ENCODE measurements at regions not wholly inside any gene's neighbourhood (a gene's known extent, or its start where the extent isn't known, plus 50 kb on each side); places are given as distances from the start of the nearest gene placed in this dataset.

DNA sequence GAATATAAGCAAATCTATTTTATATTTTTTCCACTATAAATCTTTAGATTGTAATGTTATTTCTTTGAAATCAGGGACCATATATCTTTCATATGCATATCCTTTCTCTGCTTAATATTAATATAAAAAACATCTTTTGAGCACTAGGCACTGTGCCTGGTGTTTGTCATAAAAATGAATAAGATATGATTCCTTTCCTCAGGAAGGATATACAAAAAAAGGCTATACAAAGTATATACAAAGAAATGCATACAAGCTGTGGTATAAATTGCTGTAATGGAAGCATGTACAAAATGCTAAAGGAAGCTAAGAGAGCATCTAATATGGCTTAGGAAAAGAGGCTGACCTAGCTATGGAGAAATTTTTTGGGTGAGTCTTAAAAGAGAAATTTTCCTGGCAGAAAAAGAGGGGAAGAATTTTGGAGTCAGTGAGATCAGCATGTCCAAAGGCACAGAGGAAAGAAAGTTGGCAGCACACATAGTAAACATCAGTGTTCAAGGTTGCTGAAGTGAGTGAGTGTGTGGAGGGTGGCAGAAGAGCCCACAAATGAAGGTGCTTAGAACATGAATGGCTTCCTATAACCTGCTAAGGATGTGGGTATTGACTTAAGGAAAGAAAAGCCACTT, 500.0 kb downstream of the SPRY1 start:
- no peak for DNase-seq

DNA sequence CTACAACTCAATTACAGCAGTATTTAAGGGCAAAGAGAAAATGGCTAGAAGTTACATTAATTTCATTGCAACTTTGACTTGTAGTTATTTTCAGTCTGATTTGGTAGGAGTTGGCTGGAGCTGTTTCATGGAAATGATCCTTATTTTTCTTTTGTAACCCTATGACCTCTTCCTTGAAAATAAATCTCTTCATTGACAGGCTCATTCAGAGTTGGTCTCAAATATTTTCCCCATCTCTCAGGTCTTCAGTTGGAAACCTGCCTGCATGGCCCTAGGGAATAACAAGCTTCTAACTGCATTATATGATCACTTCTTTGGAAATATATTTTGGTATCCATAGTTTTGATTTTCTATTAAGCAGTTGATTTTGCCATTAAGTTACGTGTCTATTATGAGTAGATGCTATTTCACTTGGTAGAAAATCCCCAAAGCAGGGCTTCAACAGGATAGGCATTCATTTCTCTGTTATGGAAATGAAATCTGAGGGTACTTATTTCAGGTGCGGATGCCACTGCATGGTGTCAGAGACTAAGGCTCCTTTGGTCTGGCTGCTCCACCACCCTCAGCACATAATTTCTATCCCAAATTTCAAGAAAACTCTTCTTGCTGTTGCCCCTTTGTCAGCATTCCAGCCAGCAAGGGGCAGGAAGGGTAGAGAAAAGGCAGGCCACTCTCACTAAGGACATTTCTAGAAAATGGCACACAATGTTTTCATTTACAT, 502.5 kb downstream of the SPRY1 start:
- DNase-seq, result no peak

DNA sequence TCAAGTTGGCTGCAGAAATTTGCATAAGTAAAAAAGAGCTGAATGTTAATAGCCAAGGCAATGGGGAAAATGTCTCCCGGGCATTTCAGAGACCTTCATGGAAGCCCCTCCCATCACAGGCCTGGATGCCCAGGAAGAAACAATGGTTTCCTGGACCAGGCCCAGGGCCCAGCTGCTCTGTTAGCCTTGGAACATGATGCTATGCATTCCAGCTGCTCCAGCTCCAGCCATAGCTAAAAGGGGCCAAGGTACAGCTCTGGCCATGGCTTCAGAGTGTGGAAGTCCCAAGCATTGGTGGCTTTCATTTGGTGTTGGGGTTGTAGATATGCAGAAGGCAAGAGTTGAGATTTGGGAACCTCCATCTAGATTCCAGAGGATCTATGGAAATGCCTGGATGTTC, 508.3 kb downstream of the SPRY1 start:
- DNase-seq, result no peak

DNA sequence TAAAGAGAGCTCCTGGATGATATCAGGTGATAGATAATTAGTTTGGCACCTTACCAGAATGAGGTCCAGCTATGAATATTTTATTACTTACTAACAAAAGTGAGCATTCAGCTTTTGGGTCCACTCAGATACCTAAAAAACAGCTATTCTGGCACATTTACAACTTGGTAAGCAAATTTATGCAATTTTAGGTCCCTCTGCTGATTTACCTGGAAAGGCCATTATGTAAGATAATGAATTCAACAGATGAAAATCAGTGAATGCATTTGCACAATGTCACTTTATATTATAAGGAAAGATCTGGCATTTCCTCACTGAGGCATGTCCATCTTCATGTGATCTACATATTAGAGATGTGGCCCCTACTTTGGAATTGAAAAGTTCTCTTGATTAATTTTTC, 517.0 kb downstream of the SPRY1 start:
- no peak for DNase-seq

DNA sequence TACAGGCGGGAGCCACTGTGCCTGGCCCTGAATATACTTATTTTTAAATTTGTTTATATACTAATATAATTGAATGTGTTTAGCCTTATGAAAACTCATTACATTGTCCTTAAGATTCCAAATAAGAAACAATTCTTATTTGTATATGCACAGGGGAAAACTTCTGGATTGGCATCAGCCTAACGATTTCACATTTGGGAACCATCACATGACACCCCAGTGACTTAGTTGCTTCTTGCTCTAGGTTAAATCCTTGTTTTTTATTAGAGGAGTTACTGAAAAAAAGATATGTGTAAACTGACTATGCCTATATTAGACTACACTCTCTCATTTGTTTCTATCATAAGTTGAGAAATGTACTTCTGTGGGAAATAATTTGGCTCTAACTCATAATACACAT, 520.2 kb downstream of the SPRY1 start:
- no peak for DNase-seq

DNA sequence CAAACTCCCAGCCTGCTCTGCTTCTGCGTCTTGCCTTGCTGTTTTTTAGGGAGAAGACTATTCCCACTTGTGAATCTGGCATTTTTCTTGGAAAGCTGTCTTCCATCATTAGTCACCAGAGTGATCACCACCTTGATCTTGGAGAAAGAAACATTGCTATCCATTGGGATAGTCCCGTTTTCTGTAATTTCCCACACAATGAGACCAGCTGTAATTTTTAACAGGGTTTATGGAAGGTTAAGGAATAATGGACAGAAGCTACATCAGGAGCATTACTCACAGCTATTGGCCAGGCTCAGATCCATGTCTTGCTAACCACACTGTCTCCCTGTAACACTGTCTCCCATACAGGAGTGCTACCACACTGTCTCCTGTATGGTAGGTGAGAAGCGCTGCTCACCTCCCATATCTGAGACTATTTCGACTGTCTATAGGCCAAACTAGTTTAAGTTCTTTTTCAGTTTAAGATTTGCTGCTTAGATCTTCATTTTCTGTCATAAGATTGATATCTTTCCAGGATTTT, 523.0 kb downstream of the SPRY1 start:
- DNase-seq, result no peak

DNA sequence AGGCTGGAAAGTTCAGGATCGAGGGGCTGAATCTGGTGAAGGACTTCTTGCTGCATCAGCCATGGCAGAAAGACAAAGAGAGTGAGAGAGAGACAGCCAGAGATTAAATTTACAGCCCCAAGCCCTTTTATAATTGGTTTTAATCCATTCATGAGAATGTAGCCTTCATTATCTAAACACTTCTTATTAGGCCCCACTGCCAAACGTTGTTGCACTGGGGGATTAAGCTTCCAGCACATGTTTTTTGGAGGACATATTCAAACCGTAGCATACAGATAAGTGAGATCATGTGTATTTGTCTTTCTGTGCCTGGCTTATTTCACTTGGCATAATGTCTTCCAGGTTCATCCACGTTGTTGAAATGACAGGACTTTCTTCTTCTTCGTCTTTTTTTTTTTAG, 524.7 kb downstream of the SPRY1 start:
- DNase-seq, result no peak

DNA sequence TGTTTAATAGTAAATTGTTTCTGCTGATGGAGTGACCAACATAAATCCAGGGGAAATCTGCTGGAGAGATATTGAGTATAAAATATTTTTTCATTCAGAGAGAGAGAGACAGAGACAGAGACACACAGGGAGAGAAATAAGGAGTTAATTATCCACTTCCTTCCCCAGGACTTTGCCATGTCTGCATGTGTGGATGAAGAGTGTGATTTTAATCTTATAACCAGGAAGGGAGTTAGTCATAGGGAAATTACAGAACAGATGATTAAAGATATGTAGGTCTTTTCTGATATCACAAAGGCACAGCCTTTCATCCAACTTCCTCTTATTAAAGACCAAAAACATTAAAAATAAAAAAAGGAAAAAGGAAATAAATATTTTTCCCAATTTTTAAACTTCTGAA, 526.3 kb downstream of the SPRY1 start:
- DNase-seq, result no peak

DNA sequence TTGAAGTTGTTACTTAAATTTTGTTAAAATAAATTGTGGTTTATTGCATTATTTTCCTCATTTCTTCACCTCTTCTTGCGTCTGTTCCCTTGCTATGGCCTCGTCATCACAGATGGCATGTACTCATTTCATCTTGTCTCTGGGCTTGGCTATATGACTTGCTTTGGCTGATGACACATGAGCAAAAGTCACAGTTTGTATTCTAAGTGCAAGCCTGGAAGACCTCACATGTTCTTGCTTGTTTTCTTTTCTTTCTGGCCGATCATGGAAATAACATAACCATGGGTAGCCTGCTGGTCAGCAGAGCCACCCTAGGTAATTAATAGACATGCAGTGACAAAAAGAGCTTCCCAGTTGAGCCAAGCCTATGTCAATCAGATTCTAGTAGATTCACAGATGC, 527.9 kb downstream of the SPRY1 start:
- DNase-seq, result no peak

DNA sequence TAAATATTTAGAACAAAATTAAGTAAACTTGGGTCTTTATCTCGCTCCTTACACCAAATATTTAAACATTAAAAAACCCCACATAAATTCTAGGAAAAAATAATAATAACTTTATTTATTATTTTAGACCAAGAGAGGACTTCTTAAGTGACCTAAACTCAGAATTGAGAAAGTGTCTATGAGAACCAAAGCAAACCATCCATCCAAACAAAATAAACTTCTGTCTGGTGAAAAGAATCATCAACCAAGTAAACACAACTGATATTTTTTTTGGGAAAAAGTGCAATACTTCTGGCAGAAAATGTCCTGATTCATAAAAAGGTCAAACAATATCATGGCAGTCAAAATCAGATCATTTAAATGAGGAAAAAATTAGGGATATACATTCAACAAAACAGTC, 533.0 kb downstream of the SPRY1 start:
- DNase-seq, result no peak

DNA sequence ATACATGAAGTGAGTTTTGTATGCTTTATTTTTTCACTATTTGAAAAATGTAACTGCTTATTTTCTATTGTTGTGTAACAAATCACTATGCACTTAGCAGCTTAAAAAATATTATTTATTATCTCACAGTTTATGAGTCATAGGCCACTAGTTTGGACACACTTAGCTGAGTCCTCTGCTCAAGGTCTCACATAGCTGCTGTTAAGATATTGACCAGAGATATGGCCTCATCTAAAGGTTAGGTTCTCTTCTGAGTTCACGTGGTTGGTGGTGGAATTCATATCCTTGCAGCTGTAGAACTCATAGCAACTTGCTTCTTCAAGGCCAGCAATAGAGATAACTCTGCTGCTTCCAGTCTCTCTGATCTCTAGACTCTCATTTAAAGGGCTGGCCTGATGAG, 534.4 kb downstream of the SPRY1 start:
- no peak for DNase-seq

DNA sequence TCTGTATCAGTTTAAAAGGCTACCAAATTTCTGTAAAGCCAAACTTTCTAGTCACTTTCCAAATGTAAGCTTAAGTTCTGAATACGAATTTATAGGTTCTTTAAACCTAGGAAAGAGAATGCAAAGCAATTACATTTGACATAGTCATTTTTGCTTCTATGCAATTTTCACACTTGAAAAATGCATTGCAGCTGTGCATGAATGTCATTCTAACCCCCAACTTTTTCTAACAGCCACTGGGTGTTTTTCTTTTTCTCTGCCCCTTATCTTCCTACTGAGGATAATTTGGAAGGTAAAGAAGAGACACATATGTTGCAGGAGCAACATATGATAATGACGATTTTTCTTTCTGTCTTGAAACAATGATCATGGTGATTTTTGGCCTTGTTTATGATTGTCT, 537.5 kb downstream of the SPRY1 start:
- no peak for DNase-seq

DNA sequence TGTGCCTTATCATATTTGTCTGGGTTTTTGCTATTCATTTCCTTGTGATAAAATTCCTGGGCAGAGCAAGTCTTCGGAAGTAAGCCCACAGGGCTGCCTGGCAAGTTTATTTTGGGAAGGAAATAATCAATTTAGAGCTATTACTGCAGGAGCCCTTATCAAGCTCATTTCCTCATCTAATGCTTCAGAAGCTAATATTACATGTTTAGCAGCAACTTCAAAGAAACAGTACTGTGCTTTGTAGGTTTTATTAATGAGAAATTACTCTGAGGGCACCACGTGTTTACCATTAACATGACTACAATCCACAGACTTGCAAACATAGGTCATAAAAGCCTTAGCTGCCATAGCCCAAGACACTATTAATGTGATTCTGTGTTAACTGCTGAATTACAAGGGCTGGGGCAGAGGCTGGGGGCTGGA, 540.0 kb downstream of the SPRY1 start:
- no peak for DNase-seq

DNA sequence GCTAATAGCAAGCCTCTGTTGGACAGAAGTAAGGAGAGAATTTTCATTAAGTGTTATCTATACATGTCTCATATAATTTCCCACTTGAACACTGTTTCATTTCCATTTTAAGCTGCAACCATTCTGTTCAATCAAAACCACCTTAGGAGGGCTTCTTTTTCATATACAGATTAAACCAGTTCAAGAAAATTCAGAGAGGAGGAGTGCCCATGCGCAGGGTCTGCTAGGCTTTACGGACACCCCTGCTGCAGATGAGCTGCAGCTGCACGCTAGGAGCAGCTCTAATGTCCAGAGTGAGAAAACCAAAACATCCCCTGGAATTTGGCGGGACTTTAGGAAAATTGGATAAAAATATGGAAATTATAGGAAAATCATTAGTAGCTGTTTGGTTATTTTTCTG, 541.0 kb downstream of the SPRY1 start:
- DNase-seq, result no peak

DNA sequence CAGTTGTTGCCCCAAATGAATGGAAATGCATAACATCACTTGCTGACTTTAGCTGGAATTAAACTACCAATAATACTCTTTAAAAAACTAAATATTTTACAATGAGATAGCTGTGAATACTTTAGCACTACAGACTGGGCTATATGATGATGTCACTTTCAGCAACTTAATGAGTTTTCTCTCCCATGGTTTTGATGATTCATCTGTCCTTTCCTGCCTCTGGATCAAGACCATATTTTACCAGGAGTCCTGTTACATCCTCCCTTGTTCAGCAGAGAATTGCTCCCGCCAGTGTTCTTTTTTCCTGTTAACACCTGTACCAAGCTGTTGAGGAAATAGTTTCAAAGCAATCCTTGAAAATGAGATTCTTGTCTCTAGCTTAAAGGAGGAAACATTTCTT, 543.0 kb downstream of the SPRY1 start:
- no peak for DNase-seq

DNA sequence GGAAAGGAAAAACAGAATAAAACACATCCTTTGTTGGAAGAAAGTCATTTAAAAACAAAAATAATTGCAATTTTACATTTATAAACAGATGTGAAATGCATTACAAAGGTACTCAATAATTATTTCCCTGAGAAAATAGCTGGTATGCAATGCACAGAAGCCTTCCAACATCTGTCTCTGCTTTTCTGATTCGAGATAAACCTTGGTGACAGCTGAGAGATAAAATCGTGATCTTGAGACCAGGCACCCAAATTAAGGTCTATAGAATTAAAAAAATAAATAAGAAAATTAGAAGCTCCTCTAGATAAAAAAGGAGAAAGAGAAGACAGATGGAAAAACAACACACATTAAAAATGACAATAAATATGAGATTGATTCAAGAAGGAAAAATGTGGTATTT, 544.0 kb downstream of the SPRY1 start:
- no peak for DNase-seq

DNA sequence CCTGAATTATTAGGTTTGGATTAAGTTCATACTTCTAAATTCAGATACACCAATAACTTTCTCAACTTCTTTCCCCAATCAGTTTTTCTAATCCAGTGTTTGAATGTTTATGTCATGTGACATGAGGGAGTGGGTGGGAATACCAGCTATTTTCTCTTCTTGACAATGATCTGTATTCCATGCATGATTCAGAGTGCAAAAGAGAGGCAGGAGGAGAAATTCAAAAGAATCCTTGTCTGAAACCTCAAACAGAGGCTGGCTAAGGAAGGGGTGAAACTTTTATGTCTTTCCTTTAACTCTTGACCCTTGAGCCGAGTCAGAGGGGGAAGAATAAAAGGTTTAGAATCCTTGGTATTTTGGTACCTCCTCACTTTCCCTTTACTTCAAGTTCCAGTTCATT, 544.7 kb downstream of the SPRY1 start:
- DNase-seq, result no peak

DNA sequence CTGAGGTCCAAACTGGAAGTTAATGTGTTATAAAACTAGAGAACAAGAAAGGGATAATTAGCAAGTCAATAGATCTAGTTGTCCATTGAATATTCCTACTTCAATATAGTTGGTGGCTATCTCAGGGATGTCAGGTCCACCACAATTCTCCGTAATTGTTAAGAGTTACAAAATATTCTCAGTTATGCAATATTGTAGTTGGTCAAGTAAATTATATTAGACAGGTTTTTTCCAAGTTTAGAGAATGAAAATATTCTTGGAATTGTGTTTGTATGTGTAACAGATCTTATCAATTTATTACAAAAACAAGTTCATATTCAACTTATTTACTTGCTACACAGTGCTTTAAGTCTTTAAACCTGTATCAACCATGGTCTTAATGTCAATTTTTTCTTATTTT, 547.4 kb downstream of the SPRY1 start:
- DNase-seq, result no peak

DNA sequence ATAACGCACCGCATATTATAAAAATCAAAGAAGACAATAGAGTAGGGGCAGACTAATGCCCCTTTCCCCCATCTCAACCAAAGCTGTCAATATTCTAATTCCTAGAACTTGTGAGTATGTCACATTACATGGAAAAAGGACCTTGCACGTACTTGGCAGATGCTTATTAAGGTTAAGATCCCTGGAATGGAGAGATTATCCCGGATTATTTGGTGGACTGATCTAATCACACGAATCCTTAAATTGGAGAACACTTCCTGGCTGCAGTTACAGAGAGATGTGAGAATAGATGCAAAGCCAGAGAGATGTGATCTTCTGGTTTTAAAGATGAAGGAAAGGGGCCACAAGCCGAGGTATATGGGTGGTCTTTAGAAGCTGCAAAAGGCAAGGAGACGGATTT, 548.7 kb downstream of the SPRY1 start:
- no peak for DNase-seq

DNA sequence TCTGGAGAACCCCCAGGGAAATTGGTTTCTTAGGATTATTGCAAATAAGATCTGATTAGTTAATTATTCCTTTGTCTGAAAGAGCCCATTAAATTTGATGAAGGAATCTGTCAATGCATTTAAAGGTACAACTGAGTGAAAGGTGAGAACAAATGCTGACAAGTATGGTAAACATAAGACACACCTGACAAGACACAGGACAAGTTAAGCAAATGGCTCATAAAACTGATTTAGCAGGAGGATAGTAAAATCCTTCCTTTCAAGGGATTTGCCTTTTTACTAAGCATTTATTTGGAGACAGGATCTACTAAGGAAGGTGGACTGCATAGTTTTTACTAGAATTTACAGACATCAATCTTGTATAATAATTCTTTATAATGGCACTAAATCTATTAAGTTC, 553.9 kb downstream of the SPRY1 start:
- DNase-seq, result no peak

DNA sequence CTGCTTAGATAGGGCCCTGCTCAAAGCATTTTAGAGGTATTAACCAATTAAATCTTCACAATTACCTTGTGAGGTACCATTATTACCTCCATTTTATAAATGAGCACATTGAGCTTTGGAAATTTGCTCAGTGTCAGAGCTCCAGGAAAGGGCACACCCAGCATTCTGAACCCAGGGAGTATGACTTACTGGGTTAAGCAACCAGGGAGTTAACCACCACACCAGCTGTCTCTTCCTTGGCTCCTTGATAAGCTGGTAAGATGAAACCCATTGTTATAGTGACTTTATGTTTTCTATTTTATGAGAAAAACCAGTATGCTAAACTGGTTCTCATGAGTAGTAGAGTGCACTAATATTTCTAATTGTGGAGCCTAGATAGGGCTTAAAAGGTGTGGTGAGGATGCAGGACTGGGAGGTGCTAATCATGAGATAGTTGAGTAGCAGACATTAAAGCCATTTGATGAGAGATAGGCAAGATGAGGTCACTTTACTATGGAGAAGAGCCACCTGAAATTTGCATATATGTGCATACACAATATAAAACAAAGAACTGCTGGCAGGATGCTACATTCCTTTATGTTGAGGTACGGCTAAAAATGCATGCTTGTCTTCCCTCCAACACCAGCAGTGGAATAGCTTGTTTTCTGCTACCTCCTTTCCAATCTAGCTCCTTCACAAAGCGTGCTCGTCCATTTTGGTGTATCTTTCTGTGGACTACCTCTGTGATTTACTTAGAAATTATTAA, 556.1 kb downstream of the SPRY1 start:
- no peak for DNase-seq

DNA sequence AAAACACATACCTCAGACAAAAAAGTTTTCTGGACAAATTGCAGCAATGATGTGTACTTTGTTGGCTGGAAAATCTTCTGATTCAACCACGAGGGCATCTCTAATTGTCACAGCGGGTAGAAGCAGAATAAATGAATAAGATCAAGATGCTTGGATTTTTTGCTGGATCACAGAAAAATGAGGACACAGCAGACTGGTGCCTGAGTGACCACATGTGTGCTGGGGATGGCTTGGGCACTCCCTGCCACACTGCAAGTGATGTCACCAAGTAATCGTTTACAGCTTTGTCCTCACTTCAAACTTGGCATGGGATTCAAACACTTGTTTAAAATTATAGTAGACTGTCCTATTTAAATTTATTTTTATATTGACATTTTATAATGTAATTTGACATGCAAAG, 557.0 kb downstream of the SPRY1 start:
- DNase-seq, result no peak

DNA sequence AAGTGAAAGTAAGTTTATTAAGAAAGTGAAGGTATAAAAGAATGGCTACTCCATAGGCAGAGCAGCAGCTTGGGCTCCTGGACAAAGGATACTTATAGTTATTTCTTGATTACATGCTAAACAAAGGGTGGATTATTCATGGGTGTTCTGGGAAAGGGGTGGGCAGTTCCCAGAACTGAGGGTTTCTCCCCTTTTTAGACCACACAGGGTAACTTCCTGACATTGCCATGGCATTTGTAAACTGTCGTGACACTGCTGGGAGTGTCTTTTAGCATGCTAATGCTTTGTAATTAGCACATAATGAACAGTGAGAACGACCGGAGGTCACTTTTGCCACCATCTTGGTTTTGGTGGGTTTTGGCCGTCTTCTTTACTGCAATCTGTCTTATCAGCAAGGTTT, 557.6 kb downstream of the SPRY1 start:
- no peak for DNase-seq

DNA sequence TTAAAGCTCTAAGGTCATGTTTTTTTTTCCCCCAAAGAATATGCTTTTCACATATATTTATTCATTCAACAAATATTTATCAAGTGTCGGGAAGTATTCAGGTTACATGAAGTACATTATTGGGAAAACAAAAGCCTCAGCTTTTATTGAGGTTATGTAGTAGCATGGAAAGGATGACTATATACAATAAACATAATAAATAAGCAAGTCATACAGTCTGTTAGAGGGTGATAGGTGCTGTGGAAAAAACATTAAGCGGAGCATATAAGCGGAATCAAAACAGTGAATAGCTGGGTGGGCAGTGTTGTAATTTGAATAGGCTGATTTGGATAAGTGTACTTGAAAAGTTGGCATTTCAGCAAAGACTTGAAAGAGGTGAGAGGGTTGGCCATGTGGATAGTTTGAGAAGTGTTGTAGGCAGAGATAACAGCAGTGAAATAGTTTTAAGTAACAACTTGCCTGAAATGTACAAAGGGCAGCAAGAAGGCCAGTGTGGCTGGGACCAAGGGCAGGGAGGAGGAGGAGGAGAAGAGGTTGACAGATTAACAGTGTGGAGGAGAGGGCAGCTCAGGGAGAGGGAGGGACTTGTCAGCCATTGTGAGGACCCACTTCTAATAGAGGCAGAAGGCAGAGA, 558.7 kb downstream of the SPRY1 start:
- no peak for DNase-seq

Measured in stimulated activated CD4-positive, alpha-beta T cell treated with anti-CD3 and anti-CD28 coated beads, Interleukin-15, amount 100 ng/mL, for 24 hours (primary cell).